Naive thymus-derived CD4-positive, alpha-beta T cell (primary cell): ENCODE measurements at regions not wholly inside any gene's neighbourhood (a gene's known extent, or its start where the extent isn't known, plus 50 kb on each side); places are given as distances from the start of the nearest gene placed in this dataset.

Experiments
- ATAC-seq: fragments of 150-1000 bp; cut with Tn5 transposase; 2 replicates; pipeline ENCODE4 v1.10.0; 2021; ENCODE audit warnings: mild to moderate bottlenecking, moderate library complexity
- CTCF ChIA-PET: fragments of 350-600 bp; sonication (Branson Sonifier 250); formaldehyde crosslinking; loops from one replicate; lab custom pipeline; 2021; ENCODE audit warnings: antibody characterized with exemption; lab: Charles Lee
- POLR2A ChIA-PET: fragments of 350-600 bp; sonication (Branson Sonifier 250); formaldehyde crosslinking; loops from one replicate; lab custom pipeline; 2021; ENCODE audit warnings: antibody characterized with exemption, inconsistent platforms; lab: Charles Lee
- DNase-seq, 9 donors: peaks; one replicate each; pipeline versions ENCODE4 v3.0.0 to v3.0.0-alpha.2; 2020 to 2022; ENCODE audit warnings: mixed read lengths in 1 of 9
- H3K27ac ChIP-seq: one replicate; pipeline ENCODE4 v1.7.0; 2013; ENCODE audit warnings: mild to moderate bottlenecking, low read depth, low read length, moderate library complexity
- H3K27me3 ChIP-seq, 2 donors: one replicate each; pipeline ENCODE4 v1.7.0; 2013; ENCODE audit warnings: low read length in 2 of 2, mild to moderate bottlenecking in 2 of 2, moderate library complexity in 2 of 2; ENCODE audit not compliant: control insufficient read depth in 2 of 2, insufficient read depth in 2 of 2
- H3K36me3 ChIP-seq, 3 experiments: 1 replicate in 2 of 3; 2 replicates in 1 of 3; pipeline ENCODE4 v1.7.0; 2013; ENCODE audit warnings: low read length in 3 of 3, mild to moderate bottlenecking in 3 of 3, moderate library complexity in 1 of 3; ENCODE audit not compliant: insufficient read depth in 3 of 3, control insufficient read depth in 2 of 3
- H3K4me1 ChIP-seq, 2 donors: one replicate each; pipeline ENCODE4 v1.7.0; 2013; ENCODE audit warnings: low read length in 2 of 2, mild to moderate bottlenecking in 2 of 2, moderate library complexity in 1 of 2; ENCODE audit not compliant: control insufficient read depth in 2 of 2, insufficient read depth in 2 of 2
- H3K4me3 ChIP-seq: 2 replicates; pipeline ENCODE4 v1.7.0; 2013; ENCODE audit warnings: mild to moderate bottlenecking, low read length
- H3K9me3 ChIP-seq, 3 experiments: 1 replicate in 2 of 3; 2 replicates in 1 of 3; pipeline ENCODE4 v1.7.0; 2013; ENCODE audit warnings: low read length in 3 of 3; ENCODE audit not compliant: control insufficient read depth in 2 of 3
- H3K27ac Mint-ChIP-seq, 9 donors: one replicate each; pipeline ENCODE4 v1.8.0; 2020 to 2022; ENCODE audit warnings: mixed read lengths in 9 of 9, mild to moderate bottlenecking in 8 of 9, moderate library complexity in 5 of 9, inconsistent platforms in 2 of 9
- H3K27me3 Mint-ChIP-seq, 5 donors: one replicate each; pipeline ENCODE4 v1.8.0; 2021 to 2022; ENCODE audit warnings: mixed read lengths in 5 of 5, mild to moderate bottlenecking in 1 of 5
- H3K36me3 Mint-ChIP-seq, 5 donors: one replicate each; pipeline ENCODE4 v1.8.0; 2020 to 2022; ENCODE audit warnings: mixed read lengths in 5 of 5, mild to moderate bottlenecking in 3 of 5, inconsistent platforms in 1 of 5
- H3K4me1 Mint-ChIP-seq, 7 donors: one replicate each; pipeline ENCODE4 v1.8.0; 2020 to 2022; ENCODE audit warnings: mixed read lengths in 7 of 7, mild to moderate bottlenecking in 3 of 7, inconsistent platforms in 1 of 7
- H3K4me3 Mint-ChIP-seq, 10 donors: one replicate each; pipeline ENCODE4 v1.8.0; 2020 to 2022; ENCODE audit warnings: mild to moderate bottlenecking in 10 of 10, mixed read lengths in 10 of 10, moderate library complexity in 6 of 10, inconsistent platforms in 2 of 10
- H3K9me3 Mint-ChIP-seq, 11 donors: one replicate each; pipeline ENCODE4 v1.8.0; 2020 to 2022; ENCODE audit warnings: mixed read lengths in 11 of 11, mild to moderate bottlenecking in 4 of 11, inconsistent platforms in 1 of 11, moderate library complexity in 1 of 11
- intact Hi-C, 2 donors: fragments of 100-400 bp; cut with micrococcal nuclease; formaldehyde crosslinking; loops; one replicate each; pipeline ENCODE4 v1.15.1; 2023

DNA sequence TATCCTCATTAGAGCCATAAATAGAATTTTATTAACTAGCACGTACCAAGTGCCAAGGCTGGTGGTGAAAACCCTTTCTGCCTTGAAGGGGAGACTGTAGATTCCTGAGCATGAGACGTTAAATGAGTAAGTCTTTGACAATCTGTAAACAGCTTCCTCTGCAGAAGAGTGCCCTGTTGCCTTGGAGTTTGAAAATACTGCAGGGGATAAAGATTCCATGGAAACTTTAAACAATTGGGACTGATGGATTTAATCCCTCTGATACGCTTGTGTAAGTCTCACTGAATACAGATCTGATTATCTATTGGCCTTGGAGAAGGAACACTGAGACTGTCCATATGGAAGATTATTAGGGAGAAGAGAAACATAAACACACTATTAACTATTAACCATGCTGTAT is 1053.4 kb upstream of the RBFOX1 start:
- Histone ChIP-seq H3K4me3 (no peak overlapping the region), H3K36me3 (no peaks in the 10 kb centered on the region), H3K4me1 (no peaks in the 10 kb centered on the region), H3K9me3 (no peaks in the 10 kb centered on the region), H3K27ac (no peak overlapping the region), H3K27me3 (no peaks in the 10 kb centered on the region)
- POLR2A ChIA-PET: no interaction called here
- no peaks in the 10 kb centered on the region for H3K36me3 Mint-ChIP-seq
- CTCF ChIA-PET: no interaction called here
- peaks cover 0 to 28% (median 7%) of the 10 kb centered on the region in 11 donors for H3K9me3 Mint-ChIP-seq
- no peak overlapping the region for H3K4me3 Mint-ChIP-seq
- DNase-seq (no peak), ATAC-seq (no peak)
- H3K27me3 Mint-ChIP-seq: no peaks in the 10 kb centered on the region
- intact Hi-C loops: no loop called here
- H3K4me1 Mint-ChIP-seq: no peaks in the 10 kb centered on the region
- no peak overlapping the region for H3K27ac Mint-ChIP-seq

DNA sequence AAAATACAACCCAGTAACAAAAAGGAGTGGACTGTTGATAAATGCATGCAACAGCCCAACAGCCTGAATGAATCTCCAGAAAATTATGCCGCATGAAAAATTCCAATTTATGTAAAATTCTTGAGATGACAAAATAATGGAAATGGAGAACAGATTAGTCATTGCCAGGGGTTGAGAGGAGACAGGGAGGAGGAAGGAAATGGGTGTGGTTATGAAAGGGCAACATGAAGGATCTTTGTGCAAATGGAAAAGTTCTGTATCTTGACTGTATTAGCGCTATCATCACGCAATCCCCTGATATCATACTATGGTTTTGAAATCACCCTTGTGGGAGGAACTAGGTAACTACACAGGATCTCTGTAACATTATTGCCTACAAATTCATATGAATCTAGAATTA is 1058.3 kb upstream of the RBFOX1 start:
- no peaks in the 10 kb centered on the region for H3K27me3 Mint-ChIP-seq
- Histone ChIP-seq H3K36me3 (no peaks in the 10 kb centered on the region), H3K4me3 (no peak overlapping the region), H3K27me3 (no peaks in the 10 kb centered on the region), H3K4me1 (no peaks in the 10 kb centered on the region), H3K9me3 (no peaks in the 10 kb centered on the region), H3K27ac (no peak overlapping the region)
- no peak for DNase-seq
- ChIA-PET POLR2A (no interaction called here), CTCF (no interaction called here)
- no peak for ATAC-seq
- no peaks in the 10 kb centered on the region for H3K4me1 Mint-ChIP-seq
- no peak overlapping the region for H3K27ac Mint-ChIP-seq
- no peak overlapping the region for H3K4me3 Mint-ChIP-seq
- peaks cover 0 to 17% (median 4%) of the 10 kb centered on the region in 11 donors for H3K9me3 Mint-ChIP-seq
- intact Hi-C loops: no loop called here
- H3K36me3 Mint-ChIP-seq: no peaks in the 10 kb centered on the region

DNA sequence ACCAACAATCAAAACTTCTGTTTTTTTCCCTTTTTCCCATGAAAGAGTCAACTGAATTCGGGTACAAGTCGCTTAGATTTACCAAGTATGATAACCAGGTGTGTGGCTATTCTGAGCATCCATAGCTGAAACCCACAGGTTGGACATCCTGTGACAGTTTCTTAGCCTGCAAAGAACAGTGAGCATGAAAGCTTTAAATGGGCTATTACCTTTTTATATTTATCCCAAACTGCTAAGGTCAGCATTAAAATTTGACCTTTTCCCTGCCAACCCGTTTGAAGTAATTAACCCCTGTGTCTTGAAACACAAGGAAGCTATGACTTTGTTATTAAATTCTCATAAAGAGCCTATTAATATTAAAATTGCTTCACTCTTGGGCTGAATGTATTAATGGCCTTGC is 1065.0 kb upstream of the RBFOX1 start:
- Histone ChIP-seq H3K27ac (no peak overlapping the region), H3K4me1 (no peaks in the 10 kb centered on the region), H3K27me3 (no peaks in the 10 kb centered on the region), H3K4me3 (no peak overlapping the region), H3K36me3 (no peaks in the 10 kb centered on the region), H3K9me3 (peaks cover 0 to 5% (median 0%) of the 10 kb centered on the region in 3 experiments)
- ChIA-PET POLR2A (no interaction called here), CTCF (no interaction called here)
- Mint-ChIP-seq H3K4me1 (no peaks in the 10 kb centered on the region), H3K36me3 (no peaks in the 10 kb centered on the region), H3K4me3 (no peak overlapping the region), H3K9me3 (peaks cover 0 to 43% (median 10%) of the 10 kb centered on the region in 11 donors), H3K27ac (no peak overlapping the region), H3K27me3 (no peaks in the 10 kb centered on the region)
- intact Hi-C loops: no loop called here
- ATAC-seq (no peak), DNase-seq (no peak)

DNA sequence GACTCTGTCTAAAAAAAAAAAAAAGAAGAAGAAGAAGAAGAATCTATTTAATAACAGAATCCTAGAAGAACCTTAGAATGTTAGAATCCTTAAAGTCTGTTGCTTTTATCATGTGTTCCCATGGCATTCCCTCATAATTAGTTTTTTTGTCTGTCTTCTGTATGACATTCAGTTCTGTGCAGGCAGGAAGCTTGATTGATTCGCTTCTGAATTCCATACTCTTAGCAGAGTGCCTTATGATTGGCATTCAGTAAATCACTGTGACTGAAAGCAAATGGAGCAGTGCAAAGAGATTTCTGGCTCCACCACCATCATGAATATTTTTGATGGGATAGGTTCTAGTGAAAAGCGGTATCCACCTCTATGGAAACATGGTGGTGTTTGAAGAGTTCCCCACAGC is 1065.9 kb upstream of the RBFOX1 start:
- intact Hi-C loops: no loop called here

DNA sequence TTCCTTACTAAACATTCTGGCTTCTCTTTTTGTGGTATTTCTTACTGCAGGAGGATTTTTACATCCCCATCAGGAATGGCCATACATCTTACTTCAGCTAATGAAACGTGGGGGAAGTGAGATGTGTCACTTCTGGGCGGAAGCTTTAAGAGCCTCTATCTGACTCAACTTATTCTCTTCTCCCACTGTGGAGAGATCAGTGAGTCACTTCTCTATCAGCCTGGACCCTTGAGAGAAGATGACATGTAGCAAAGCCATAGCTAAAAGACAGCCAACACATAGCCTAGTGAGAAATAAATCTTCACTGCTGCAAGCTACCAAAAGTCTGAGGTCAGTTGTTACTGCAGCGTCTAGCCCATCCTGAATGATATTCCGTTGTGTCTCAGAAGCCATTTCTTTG is 1066.7 kb upstream of the RBFOX1 start:
- ChIA-PET POLR2A (no interaction called here), CTCF (no interaction called here)
- no peaks in the 10 kb centered on the region for H3K27me3 ChIP-seq
- H3K27ac Mint-ChIP-seq: no peak overlapping the region
- no peaks in the 10 kb centered on the region for H3K36me3 ChIP-seq
- peaks cover 0 to 5% (median 0%) of the 10 kb centered on the region in 3 experiments for H3K9me3 ChIP-seq
- DNase-seq (no peak), ATAC-seq (no peak)
- H3K9me3 Mint-ChIP-seq: peaks cover 4 to 46% (median 10%) of the 10 kb centered on the region in 11 donors
- no peaks in the 10 kb centered on the region for H3K4me1 ChIP-seq
- H3K36me3 Mint-ChIP-seq: no peaks in the 10 kb centered on the region
- H3K4me3 Mint-ChIP-seq: no peak overlapping the region
- intact Hi-C loops: no loop called here
- H3K27ac ChIP-seq: no peak overlapping the region
- no peak overlapping the region for H3K4me3 ChIP-seq
- H3K4me1 Mint-ChIP-seq: no peaks in the 10 kb centered on the region
- no peaks in the 10 kb centered on the region for H3K27me3 Mint-ChIP-seq

More for the DNA sequence above, 1065.9 kb upstream of the RBFOX1 start:
- H3K9me3 ChIP-seq: peaks cover 0 to 5% (median 0%) of the 10 kb centered on the region in 3 experiments
- Mint-ChIP-seq H3K4me3 (no peak overlapping the region), H3K9me3 (peaks cover 4 to 46% (median 10%) of the 10 kb centered on the region in 11 donors), H3K27ac (no peak overlapping the region), H3K36me3 (no peaks in the 10 kb centered on the region), H3K4me1 (no peaks in the 10 kb centered on the region), H3K27me3 (no peaks in the 10 kb centered on the region)
- H3K4me3 ChIP-seq: no peak overlapping the region
- POLR2A ChIA-PET: no interaction called here
- no peak overlapping the region for H3K27ac ChIP-seq
- H3K27me3 ChIP-seq: no peaks in the 10 kb centered on the region
- no peaks in the 10 kb centered on the region for H3K4me1 ChIP-seq
- H3K36me3 ChIP-seq: no peaks in the 10 kb centered on the region
- no peak for DNase-seq
- no peak for ATAC-seq
- CTCF ChIA-PET: no interaction called here

DNA sequence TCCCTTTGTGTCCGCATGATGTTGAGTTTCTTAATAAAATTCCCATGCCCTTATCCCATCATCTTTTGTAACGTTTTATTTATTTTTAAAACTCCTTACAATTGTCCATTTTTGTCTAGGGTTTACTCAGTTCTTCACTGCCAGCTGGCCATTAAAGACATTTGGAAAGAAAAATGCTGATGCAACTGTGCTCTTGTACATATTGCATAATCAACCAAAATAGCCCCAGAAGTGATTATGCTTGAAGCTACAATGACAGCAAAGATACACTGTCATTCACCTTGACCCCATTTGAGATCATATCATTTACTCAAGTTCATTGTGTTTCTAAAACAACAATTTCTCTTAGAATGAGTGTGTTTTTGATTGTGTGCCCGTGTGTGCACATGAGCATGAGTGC is 1074.6 kb upstream of the RBFOX1 start:
- intact Hi-C loops: no loop called here
- Mint-ChIP-seq H3K9me3 (peaks cover 5 to 36% (median 20%) of the 10 kb centered on the region in 11 donors), H3K4me1 (no peaks in the 10 kb centered on the region), H3K27me3 (no peaks in the 10 kb centered on the region), H3K36me3 (no peaks in the 10 kb centered on the region), H3K27ac (no peak overlapping the region), H3K4me3 (no peak overlapping the region)
- H3K36me3 ChIP-seq: no peaks in the 10 kb centered on the region
- ChIA-PET POLR2A (no interaction called here), CTCF (no interaction called here)
- no peak overlapping the region for H3K27ac ChIP-seq
- no peaks in the 10 kb centered on the region for H3K27me3 ChIP-seq
- no peaks in the 10 kb centered on the region for H3K9me3 ChIP-seq
- ATAC-seq (no peak), DNase-seq (no peak)
- no peaks in the 10 kb centered on the region for H3K4me1 ChIP-seq
- H3K4me3 ChIP-seq: no peak overlapping the region

DNA sequence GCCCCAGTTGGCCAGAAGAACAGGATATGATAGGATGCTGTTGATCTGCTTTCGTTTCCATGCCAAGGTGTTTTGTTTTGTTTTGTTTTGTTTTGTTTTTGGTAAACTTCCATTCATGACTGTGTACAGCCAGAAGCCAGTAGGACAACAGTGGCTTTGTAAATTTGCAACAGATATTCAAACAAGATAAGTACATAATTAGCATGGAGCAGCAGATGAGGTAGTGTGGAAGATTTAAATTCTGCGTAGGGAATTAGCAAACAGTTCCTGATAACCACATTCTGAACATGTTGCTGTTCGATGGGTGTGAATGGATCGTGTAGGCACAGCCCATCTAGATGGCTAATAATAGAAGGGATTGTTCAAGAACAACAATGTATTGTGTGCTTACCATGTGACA is 1080.1 kb upstream of the RBFOX1 start:
- peaks cover 0 to 4% (median 0%) of the 10 kb centered on the region in 5 donors for H3K27me3 Mint-ChIP-seq

More for the DNA sequence above, 1080.1 kb upstream of the RBFOX1 start:
- no peaks in the 10 kb centered on the region for H3K4me1 Mint-ChIP-seq
- Histone ChIP-seq H3K27ac (no peak overlapping the region), H3K9me3 (no peaks in the 10 kb centered on the region), H3K4me1 (no peaks in the 10 kb centered on the region), H3K27me3 (no peaks in the 10 kb centered on the region), H3K4me3 (no peak overlapping the region), H3K36me3 (no peaks in the 10 kb centered on the region)
- no peak for ATAC-seq
- intact Hi-C loops: no loop called here
- H3K9me3 Mint-ChIP-seq: peaks cover 2 to 34% (median 16%) of the 10 kb centered on the region in 11 donors
- POLR2A ChIA-PET: no interaction called here
- no peak overlapping the region for H3K27ac Mint-ChIP-seq
- no peaks in the 10 kb centered on the region for H3K36me3 Mint-ChIP-seq
- no peak overlapping the region for H3K4me3 Mint-ChIP-seq
- no peak for DNase-seq
- CTCF ChIA-PET: no interaction called here
